GM18867 (cell line): ENCODE measurements at regions not wholly inside any gene's neighbourhood (a gene's known extent, or its start where the extent isn't known, plus 50 kb on each side); places are given as distances from the start of the nearest gene placed in this dataset.

Experiments used
- ATAC-seq: cut with Tn5 transposase; IDR thresholded peaks from one replicate; pipeline ENCODE4 v1.9.1; 2021; ENCODE audit warnings: mild to moderate bottlenecking, moderate library complexity; ENCODE audit not compliant: unreplicated experiment

GRCh38 chr7:52502281-52502680, 533.2 kb upstream of the POM121L12 start:
- no peak for ATAC-seq

- ATAC-seq, result no peak
Measured at GRCh38 chr7:52501696-52502095, 533.7 kb upstream of the POM121L12 start.

- ATAC-seq, result no peak
Measured at GRCh38 chr7:52500841-52501240, 534.6 kb upstream of the POM121L12 start.

GRCh38 chr7:52498366-52498765, 537.1 kb upstream of the POM121L12 start:
- no peak for ATAC-seq

GRCh38 chr7:52486267-52486666, 549.2 kb upstream of the POM121L12 start:
- ATAC-seq, result no peak

- ATAC-seq, result no peak
Measured at GRCh38 chr7:52482076-52482475, 553.4 kb upstream of the POM121L12 start.

- ATAC-seq, result no peak
Measured at GRCh38 chr7:52481571-52481970, 553.9 kb upstream of the POM121L12 start.

- ATAC-seq, result no peak
Measured at GRCh38 chr7:52479990-52480389, 555.4 kb upstream of the POM121L12 start.

GRCh38 chr7:52475001-52475582, 560.3 kb upstream of the POM121L12 start:
- no peak for ATAC-seq

- ATAC-seq, result no peak
Measured at GRCh38 chr7:52473756-52474155, 561.7 kb upstream of the POM121L12 start.

GRCh38 chr7:52472006-52472620, 563.3 kb upstream of the POM121L12 start:
- no peak for ATAC-seq

GRCh38 chr7:52465216-52465615, 570.2 kb upstream of the POM121L12 start:
- no peak for ATAC-seq

- no peak for ATAC-seq
Measured at GRCh38 chr7:52463341-52463740, 572.1 kb upstream of the POM121L12 start.

GRCh38 chr7:52462474-52462873, 573.0 kb upstream of the POM121L12 start:
- no peak for ATAC-seq

- ATAC-seq, result no peak
Measured at GRCh38 chr7:52455571-52455970, 579.9 kb upstream of the POM121L12 start.

- no peak for ATAC-seq
Measured at GRCh38 chr7:52450816-52451215, 584.6 kb upstream of the POM121L12 start.

- ATAC-seq, result no peak
Measured at GRCh38 chr7:52447581-52448180, 587.8 kb upstream of the POM121L12 start.

- ATAC-seq, result no peak
Measured at GRCh38 chr7:52436278-52436677, 599.2 kb upstream of the POM121L12 start.

GRCh38 chr7:52431082-52431815, 604.2 kb upstream of the POM121L12 start:
- ATAC-seq, result no peak

GRCh38 chr7:52423251-52423650, 612.2 kb upstream of the POM121L12 start:
- no peak for ATAC-seq

- ATAC-seq, result no peak
Measured at GRCh38 chr7:52413051-52413450, 622.4 kb upstream of the POM121L12 start.

GRCh38 chr7:52410032-52410431, 625.4 kb upstream of the POM121L12 start:
- ATAC-seq, result no peak
